GM12878 (cell line): ENCODE measurements at regions not wholly inside any gene's neighbourhood (a gene's known extent, or its start where the extent isn't known, plus 50 kb on each side); places are given as distances from the start of the nearest gene placed in this dataset.

ENCODE experiments used
- BHLHE40 ChIP-seq, 2 experiments: fragments of 450-650 bp in 1 of 2; IDR thresholded peaks; 2 replicates each; pipeline ENCODE4 v1.6.1; 2011 to 2017; ENCODE audit warnings: low read depth in 2 of 2, borderline replicate concordance in 1 of 2, improper control_type of control experiment in 1 of 2, low read length in 1 of 2, mild to moderate bottlenecking in 1 of 2
- GATAD2B ChIP-seq: fragments of 450-650 bp; conservative IDR thresholded peaks from 2 replicates; pipeline ENCODE4 v1.6.1; 2017; ENCODE audit warnings: low read depth, mild to moderate bottlenecking, moderate library complexity
- KDM1A ChIP-seq: fragments of 200-600 bp; sonication (generic); IDR thresholded peaks from 2 replicates; pipeline ENCODE4 v1.6.1; 2016; ENCODE audit warnings: borderline replicate concordance
- MTA3 ChIP-seq: IDR thresholded peaks from 2 replicates; pipeline ENCODE4 v1.6.1; 2012; ENCODE audit warnings: low read length, inconsistent platforms, borderline replicate concordance
- MYB ChIP-seq: fragments of 150-350 bp; IDR thresholded peaks from 2 replicates; pipeline ENCODE4 v1.6.1; 2014; ENCODE audit warnings: mild to moderate bottlenecking, low read depth, low read length, borderline replicate concordance
- NR2C2 ChIP-seq: IDR thresholded peaks from 2 replicates; pipeline ENCODE4 v1.6.1; 2011; ENCODE audit warnings: borderline replicate concordance, low read depth; ENCODE audit not compliant: control insufficient read depth, insufficient read length
- NR2F1 ChIP-seq: fragments of 450-650 bp; conservative IDR thresholded peaks from 2 replicates; pipeline ENCODE4 v1.6.1; 2017; ENCODE audit warnings: mild to moderate bottlenecking
- NRF1 ChIP-seq: conservative IDR thresholded peaks from 2 replicates; pipeline ENCODE4 v1.6.1; 2011; ENCODE audit warnings: mild to moderate bottlenecking, low read depth, low read length, improper control_type of control experiment
- PAX5 ChIP-seq: IDR thresholded peaks from 2 replicates; pipeline ENCODE4 v1.6.1; 2011; ENCODE audit warnings: low read depth, low read length, borderline replicate concordance
- RELA ChIP-seq: fragments of 450-650 bp; IDR thresholded peaks from 2 replicates; pipeline ENCODE4 v1.8.0; 2014; ENCODE audit warnings: borderline replicate concordance; ENCODE audit not compliant: partially characterized antibody
- WRNIP1 ChIP-seq: IDR thresholded peaks from 2 replicates; pipeline ENCODE4 v1.6.1; 2011; ENCODE audit warnings: low read depth, low read length, improper control_type of control experiment, borderline replicate concordance
- ZBED1 ChIP-seq: IDR thresholded peaks from 2 replicates; pipeline ENCODE4 v1.6.1; 2016; ENCODE audit warnings: borderline replicate concordance
- ZNF217 ChIP-seq: fragments of 450-650 bp; IDR thresholded peaks from 2 replicates; pipeline ENCODE4 v1.6.1; 2017; ENCODE audit warnings: antibody characterized with exemption, mild to moderate bottlenecking
- ZZZ3 ChIP-seq: IDR thresholded peaks from 2 replicates; pipeline ENCODE4 v1.6.1; 2011; ENCODE audit warnings: low read depth; ENCODE audit not compliant: control insufficient read depth, insufficient read length
- TF ChIP-seq, protein P1 (sequence below): fragments of 450-650 bp; IDR thresholded peaks from 2 replicates; pipeline ENCODE4 v1.6.1; 2018; ENCODE audit warnings: borderline replicate concordance, mild to moderate bottlenecking; ENCODE audit not compliant: partially characterized antibody
- TF ChIP-seq, protein P2 (sequence below): fragments of 450-650 bp; conservative IDR thresholded peaks from 2 replicates; pipeline ENCODE4 v1.6.1; 2017; ENCODE audit warnings: mild to moderate bottlenecking, moderate library complexity
- TF ChIP-seq, protein P3 (sequence below): fragments of 450-650 bp; IDR thresholded peaks from 2 replicates; pipeline ENCODE4 v1.6.1; 2017; ENCODE audit warnings: mild to moderate bottlenecking, moderate library complexity
- TF ChIP-seq, protein P4 (sequence below): fragments of 450-650 bp; IDR thresholded peaks from 2 replicates; pipeline ENCODE4 v1.6.1; 2017; ENCODE audit warnings: mild to moderate bottlenecking, low read depth, inconsistent platforms; ENCODE audit not compliant: poor library complexity, severe bottlenecking
- TF ChIP-seq, protein P5 (sequence below): IDR thresholded peaks from 2 replicates; pipeline ENCODE4 v1.6.1; 2012; ENCODE audit warnings: low read depth, low read length, improper control_type of control experiment

DNA sequence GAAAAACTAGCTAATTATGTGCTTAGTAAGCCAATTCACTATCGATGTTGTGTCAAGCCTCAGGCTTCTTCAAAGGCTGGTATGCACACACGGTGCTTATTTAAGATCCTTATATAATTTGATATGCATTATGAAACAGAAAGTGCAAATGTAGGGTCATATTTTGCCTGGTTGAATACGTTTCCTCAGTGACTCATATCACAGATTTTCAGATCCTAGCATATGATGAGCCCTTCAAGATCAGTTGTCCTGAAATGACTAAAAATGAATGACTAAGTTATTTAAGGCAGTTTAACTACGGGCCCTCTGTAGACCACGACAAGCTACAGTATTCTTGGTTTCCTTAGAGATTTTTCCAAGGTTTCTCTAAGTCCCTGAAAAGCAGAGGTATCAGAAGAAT, 778.3 kb downstream of the PRELID2 start (continued):
- TF ChIP-seq NR2F1 (peak; percentile 98), ZNF217 (peak; percentile 79; the same call in 1 of the 2 replicates), WRNIP1 (no peak), NR2C2 (no peak), BHLHE40 (IDR thresholded peaks at IDR 0.05; ENCODE audit: borderline replicate concordance in 1 of 2, low read depth in 2 of 2, low read length in 1 of 2) (no peak), GATAD2B (no peak), MYB (no peak), KDM1A (no peak), MTA3 (peak; percentile 63; the same call in 1 of the 2 replicates), ZBED1 (peak; percentile 84; the same call in 1 of the 2 replicates), NRF1 (no peak), PAX5 (peak; percentile 34; the same call in 1 of the 2 replicates), ZZZ3 (no peak), RELA (no peak)
- TF ChIP-seq, protein P1, sequence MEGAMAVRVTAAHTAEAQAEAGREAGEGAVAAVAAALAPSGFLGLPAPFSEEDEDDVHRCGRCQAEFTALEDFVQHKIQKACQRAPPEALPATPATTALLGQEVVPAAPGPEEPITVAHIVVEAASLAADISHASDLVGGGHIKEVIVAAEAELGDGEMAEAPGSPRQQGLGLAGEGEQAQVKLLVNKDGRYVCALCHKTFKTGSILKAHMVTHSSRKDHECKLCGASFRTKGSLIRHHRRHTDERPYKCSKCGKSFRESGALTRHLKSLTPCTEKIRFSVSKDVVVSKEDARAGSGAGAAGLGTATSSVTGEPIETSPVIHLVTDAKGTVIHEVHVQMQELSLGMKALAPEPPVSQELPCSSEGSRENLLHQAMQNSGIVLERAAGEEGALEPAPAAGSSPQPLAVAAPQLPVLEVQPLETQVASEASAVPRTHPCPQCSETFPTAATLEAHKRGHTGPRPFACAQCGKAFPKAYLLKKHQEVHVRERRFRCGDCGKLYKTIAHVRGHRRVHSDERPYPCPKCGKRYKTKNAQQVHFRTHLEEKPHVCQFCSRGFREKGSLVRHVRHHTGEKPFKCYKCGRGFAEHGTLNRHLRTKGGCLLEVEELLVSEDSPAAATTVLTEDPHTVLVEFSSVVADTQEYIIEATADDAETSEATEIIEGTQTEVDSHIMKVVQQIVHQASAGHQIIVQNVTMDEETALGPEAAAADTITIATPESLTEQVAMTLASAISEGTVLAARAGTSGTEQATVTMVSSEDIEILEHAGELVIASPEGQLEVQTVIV = no peak
- TF ChIP-seq, protein P2, sequence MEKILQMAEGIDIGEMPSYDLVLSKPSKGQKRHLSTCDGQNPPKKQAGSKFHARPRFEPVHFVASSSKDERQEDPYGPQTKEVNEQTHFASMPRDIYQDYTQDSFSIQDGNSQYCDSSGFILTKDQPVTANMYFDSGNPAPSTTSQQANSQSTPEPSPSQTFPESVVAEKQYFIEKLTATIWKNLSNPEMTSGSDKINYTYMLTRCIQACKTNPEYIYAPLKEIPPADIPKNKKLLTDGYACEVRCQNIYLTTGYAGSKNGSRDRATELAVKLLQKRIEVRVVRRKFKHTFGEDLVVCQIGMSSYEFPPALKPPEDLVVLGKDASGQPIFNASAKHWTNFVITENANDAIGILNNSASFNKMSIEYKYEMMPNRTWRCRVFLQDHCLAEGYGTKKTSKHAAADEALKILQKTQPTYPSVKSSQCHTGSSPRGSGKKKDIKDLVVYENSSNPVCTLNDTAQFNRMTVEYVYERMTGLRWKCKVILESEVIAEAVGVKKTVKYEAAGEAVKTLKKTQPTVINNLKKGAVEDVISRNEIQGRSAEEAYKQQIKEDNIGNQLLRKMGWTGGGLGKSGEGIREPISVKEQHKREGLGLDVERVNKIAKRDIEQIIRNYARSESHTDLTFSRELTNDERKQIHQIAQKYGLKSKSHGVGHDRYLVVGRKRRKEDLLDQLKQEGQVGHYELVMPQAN = no peak
- TF ChIP-seq, protein P3, sequence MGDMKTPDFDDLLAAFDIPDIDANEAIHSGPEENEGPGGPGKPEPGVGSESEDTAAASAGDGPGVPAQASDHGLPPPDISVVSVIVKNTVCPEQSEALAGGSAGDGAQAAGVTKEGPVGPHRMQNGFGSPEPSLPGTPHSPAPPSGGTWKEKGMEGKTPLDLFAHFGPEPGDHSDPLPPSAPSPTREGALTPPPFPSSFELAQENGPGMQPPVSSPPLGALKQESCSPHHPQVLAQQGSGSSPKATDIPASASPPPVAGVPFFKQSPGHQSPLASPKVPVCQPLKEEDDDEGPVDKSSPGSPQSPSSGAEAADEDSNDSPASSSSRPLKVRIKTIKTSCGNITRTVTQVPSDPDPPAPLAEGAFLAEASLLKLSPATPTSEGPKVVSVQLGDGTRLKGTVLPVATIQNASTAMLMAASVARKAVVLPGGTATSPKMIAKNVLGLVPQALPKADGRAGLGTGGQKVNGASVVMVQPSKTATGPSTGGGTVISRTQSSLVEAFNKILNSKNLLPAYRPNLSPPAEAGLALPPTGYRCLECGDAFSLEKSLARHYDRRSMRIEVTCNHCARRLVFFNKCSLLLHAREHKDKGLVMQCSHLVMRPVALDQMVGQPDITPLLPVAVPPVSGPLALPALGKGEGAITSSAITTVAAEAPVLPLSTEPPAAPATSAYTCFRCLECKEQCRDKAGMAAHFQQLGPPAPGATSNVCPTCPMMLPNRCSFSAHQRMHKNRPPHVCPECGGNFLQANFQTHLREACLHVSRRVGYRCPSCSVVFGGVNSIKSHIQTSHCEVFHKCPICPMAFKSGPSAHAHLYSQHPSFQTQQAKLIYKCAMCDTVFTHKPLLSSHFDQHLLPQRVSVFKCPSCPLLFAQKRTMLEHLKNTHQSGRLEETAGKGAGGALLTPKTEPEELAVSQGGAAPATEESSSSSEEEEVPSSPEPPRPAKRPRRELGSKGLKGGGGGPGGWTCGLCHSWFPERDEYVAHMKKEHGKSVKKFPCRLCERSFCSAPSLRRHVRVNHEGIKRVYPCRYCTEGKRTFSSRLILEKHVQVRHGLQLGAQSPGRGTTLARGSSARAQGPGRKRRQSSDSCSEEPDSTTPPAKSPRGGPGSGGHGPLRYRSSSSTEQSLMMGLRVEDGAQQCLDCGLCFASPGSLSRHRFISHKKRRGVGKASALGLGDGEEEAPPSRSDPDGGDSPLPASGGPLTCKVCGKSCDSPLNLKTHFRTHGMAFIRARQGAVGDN = no peak
- TF ChIP-seq, protein P4, sequence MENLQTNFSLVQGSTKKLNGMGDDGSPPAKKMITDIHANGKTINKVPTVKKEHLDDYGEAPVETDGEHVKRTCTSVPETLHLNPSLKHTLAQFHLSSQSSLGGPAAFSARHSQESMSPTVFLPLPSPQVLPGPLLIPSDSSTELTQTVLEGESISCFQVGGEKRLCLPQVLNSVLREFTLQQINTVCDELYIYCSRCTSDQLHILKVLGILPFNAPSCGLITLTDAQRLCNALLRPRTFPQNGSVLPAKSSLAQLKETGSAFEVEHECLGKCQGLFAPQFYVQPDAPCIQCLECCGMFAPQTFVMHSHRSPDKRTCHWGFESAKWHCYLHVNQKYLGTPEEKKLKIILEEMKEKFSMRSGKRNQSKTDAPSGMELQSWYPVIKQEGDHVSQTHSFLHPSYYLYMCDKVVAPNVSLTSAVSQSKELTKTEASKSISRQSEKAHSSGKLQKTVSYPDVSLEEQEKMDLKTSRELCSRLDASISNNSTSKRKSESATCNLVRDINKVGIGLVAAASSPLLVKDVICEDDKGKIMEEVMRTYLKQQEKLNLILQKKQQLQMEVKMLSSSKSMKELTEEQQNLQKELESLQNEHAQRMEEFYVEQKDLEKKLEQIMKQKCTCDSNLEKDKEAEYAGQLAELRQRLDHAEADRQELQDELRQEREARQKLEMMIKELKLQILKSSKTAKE = no peak
- TF ChIP-seq, protein P5, sequence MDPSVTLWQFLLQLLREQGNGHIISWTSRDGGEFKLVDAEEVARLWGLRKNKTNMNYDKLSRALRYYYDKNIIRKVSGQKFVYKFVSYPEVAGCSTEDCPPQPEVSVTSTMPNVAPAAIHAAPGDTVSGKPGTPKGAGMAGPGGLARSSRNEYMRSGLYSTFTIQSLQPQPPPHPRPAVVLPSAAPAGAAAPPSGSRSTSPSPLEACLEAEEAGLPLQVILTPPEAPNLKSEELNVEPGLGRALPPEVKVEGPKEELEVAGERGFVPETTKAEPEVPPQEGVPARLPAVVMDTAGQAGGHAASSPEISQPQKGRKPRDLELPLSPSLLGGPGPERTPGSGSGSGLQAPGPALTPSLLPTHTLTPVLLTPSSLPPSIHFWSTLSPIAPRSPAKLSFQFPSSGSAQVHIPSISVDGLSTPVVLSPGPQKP = no peak
